HG03354 (cell line): ENCODE measurements at regions not wholly inside any gene's neighbourhood (a gene's known extent, or its start where the extent isn't known, plus 50 kb on each side); places are given as distances from the start of the nearest gene placed in this dataset.
"Not testable (repeated sequence)": the region's sequence is repeated elsewhere in the genome, so short reads cannot be mapped to it uniquely, and the experiment has no call there.

Experiments
- ATAC-seq: cut with Tn5 transposase; IDR thresholded peaks from one replicate; pipeline ENCODE4 v1.9.1; 2021; ENCODE audit warnings: mild to moderate bottlenecking; ENCODE audit not compliant: unreplicated experiment, poor library complexity, severe bottlenecking

DNA sequence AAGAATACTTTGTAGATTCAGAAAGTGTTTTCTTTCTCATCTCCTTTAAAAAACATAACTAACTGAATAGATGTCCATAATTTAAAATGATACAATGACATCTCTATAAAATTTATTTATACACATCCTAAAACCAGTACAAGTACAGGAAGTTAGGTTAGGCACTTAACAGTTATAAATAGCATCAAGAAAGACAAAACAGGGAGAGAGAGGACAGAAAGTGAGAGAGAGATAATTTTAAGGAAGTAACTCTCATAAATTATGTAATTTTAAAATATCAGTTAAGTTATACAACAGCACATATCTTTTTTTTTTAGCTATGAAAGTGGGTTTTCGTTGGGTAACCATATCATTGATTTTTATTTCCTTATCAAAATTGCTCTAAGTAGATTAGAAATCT is 1068.6 kb downstream of the TAF11L14 start:
- no peak for ATAC-seq

DNA sequence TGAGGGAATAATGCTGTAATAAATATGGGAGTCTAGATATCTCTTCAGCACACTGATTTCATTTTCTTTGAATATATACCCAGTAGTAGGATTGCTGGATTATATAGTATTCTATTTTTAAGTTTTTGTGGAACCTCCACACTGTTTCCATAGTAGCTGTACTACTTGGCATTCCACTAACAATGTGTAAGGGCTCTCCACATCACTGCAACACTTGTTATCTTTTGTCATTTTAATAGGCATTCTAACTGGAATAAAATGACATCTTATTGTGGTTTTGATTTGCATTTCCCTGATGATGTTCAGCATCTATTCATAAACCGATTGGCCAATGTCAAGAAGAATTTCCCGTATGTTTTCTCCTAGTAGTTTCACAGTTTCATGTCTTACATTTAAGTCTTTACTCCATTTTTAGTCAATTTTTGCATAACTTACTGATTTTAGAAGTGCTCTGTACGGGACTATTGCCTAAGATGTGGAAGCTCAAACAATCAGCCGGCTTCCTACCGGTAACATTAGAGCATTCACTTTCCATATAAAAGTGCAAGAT is 1078.8 kb downstream of the TAF11L14 start:
- no peak for ATAC-seq

DNA sequence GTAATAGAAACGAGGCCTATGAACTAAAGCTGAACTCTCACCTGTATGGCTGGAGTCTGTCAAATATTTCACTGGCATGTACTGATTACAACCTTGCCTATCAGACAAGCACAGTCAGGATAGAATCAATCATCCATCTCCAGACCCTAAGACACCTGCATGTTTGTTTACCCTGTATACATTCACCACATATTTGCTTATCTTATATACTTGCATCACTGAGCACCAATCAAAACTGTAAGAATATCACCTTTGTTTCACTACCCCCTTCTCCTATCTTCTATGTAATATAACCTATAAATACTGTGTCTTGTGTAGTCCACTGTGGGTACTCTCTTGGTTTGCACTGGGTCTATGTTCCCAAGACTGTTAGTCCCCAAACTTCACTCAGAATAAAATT is 1085.7 kb downstream of the TAF11L14 start:
- peak; percentile 91 for ATAC-seq

DNA sequence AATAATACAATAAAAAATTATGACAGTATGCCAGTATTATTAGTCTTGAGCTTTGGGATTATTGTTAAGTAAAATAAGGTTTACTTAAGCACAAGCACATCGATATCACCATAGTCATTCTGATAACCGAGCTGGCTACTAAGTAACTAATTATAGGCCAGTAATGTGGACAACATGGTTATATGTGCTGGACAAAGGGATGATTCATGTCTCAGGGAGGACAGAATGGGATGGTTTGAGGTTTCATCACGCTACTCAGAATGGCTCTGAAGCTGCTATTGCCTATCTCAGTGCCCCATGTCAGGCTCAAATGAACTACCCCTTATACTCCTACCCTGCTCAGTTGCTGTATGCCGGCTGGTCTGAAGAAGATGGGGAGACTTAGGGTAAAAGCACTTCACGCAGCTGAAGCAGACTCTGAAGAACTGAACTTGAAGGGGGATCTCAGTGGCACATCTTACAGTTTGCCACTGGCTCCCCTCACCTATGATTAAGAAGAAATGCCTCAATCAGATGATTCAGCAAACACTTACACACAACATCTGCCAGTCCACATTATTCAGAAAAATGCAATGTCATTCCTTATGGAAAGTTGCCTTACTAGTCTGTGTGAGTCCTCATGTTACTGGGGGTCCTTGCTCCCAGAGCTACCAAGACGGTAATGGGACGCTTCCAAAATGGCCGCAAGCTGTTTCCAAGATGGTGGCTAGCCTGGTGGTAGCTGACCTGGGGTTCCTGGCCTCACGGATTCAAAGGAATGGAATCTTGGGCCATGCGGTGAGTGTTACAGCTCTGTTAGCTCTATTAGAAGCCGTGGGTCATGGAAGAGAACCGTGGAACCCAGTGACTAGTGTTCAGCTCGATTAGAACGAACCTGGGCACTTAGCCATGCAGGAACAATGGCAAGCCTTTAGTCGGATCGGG is 1098.6 kb downstream of the TAF11L14 start:
- ATAC-seq, result no peak

DNA sequence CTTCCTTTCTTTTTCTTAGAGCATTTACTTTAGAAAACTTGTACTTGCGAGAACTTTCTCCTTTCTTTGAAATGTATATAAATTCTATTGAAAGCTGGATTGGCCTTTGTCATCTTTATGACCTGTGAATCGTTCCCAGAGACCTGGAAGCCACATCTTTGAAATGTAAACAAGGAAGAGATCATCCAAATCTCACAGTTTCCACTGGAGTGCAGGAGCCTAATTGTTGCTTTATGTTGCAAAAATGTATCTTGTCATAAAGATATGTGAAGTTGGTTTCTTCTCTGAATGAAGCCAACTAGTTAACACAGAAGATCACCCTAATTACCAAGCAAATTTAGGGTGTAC is 1101.8 kb downstream of the TAF11L14 start:
- no peak for ATAC-seq

DNA sequence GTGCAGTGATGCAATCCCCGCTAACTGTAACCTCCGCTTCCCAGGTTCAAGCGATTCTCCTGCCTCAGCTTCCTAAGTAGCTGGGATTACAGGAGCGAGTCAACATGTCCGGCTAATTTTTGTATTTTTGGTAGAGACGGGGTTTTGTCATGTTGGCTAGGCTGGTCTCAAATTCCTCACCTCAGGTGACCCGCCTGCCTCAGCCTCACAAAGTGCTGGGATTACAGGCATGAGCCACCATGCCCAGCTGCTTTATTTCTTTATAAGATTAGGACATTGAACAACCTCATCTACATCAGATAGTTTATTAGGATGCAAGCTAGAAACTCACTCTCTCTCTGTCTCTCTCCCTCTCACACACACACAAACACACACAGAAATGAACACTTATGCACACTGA is 1102.5 kb downstream of the TAF11L14 start:
- not testable (repeated sequence) for ATAC-seq

DNA sequence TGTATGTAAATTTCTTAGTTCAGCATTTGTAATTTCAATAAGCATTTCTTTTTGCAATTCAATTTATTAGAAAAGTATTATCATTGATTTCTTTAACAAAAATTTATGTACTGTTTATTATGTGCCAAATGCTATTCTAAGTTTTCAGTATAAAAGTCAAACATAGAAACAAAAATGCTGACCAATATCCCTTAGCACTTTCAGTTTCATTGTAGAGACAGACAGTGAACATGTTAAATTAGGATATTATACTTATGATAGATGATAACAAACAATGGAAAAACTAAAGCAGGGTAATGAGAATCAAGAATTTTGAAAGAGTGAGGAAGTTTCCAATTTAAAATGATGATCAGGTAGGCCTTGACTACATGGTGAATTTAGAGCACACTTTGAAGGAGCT is 1106.0 kb downstream of the TAF11L14 start:
- peak; percentile 43 for ATAC-seq

DNA sequence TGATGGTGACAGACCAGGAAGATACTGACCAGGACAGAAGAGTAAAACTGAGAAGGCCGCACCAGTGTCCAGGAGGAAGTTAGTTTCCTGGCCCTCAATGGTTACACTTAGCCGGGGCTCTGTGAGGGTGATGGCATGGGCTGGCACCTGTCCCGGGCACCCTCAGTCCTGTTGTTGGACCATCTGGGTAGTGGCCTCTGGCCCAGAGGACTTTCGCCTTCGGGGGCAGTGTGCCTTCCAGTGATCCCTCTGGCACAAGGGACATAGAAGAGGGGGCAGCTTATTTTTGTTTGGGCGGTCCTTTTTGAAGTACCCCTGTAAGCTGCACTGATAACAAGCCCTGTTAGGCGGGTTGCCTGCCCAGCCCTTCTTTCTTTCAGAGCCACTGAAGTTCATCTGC is 1108.6 kb downstream of the TAF11L14 start:
- no peak for ATAC-seq

DNA sequence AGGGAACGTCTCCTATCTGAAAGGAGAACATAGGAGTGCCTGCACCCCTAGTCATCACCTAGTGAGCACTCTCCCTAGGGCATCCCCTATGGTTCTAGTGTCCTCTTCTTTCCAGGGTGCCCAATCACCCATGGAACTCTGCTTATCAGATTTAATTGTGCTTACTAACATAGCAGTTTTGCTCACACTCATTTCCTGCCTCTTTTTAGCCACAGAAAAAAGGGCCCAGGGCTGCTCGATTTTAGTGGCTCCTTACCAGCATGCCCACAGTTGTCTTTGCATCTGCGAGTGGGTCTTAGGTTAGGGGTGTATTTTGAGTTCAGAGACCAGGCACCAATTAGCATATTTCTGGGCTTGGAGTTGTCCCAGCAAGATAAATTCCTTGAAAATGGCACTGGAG is 1110.2 kb downstream of the TAF11L14 start:
- no peak for ATAC-seq

DNA sequence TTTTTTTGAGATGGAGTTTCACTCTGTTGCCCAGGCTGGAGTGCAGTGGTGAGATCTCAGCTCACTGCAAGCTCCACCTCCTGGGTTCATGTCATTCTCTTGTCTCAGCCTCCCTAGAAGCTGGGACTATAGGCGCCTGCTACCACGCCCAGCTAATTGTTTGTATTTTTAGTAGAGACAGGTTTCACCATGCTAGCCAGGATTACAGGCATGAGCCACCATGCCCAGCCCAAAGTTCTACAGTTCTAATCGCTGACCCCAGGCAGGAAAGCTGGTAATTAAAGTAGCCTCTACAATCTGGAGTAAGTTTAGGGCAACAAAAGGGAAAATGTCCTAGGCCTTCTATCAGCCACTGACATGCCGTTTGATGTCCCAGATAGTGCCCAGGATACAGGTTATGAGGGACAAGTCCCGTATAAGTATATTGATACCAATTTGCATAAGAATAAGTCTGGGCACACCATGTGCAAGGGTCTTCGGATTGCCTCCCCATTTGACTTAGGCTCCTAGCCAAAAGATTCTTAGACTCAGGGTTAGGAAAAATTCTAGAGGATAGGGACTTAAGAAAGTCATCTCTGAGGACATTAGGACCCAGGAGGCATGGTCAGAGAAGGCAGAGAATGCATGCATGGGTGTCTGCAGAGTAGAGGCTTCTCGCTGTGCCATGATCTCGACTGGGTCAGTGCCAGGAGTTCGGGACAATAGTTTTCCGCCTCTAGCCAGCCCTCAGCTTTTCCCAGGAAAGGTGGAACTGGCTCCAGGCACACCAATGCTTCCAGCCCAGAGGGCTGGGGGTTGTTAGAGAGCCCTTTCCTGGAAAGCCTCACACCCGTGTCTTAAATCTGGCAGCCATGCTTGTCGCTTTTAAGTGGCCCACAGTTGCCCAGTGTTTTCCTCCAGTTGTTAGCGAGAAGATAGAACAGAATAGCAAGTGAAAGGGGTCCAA is 1111.1 kb downstream of the TAF11L14 start:
- peak; percentile 36 for ATAC-seq

DNA sequence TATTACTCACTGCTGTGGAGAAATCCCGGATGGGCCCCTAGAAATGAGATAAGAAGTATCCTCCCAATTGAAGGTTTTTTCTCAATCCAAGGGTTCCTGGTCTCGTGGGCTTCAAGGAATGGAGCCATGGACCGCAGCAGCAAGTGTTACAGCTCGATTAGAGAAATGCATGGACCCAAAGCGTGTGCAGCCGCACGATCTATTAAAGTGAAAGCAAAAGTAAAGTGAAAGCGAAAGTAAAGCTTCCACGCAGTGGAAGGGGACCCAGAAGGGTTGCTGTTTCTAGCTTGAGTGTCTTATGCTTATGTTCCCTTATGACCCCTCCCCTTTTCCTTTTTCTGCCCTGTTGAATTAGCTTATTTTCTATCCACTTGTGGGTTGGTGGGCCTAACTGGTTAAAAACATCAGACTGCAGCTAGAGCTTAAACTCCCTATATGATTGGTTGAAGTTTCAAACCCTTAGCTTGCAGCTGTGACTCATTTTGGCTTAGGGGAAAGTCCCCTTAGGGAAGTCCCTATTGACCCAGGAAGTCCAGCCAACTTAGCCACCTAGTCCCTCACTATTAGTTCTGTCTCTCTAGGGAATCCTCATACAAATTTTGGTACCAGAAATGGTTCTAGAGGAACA is 1111.8 kb downstream of the TAF11L14 start:
- ATAC-seq, result peak; percentile 86

DNA sequence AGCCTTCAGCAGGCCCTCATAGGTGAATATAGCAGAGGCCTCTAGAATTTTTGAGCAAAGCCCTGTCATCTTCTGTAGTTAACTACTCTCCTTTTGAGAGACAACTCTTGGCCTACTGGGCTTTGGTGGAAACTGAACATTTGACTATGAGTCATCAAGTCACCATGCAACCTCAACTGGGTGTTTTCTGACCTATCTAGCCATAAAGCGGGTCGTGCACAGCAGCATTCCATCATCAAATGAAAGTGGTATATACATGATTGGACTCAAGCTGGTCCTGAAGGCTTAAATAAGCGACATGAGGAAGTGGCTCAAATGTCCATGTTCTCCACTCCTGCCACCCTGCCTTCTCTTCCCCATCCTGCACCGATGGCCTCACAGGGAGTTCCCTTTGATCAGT is 1115.5 kb downstream of the TAF11L14 start:
- no peak for ATAC-seq

DNA sequence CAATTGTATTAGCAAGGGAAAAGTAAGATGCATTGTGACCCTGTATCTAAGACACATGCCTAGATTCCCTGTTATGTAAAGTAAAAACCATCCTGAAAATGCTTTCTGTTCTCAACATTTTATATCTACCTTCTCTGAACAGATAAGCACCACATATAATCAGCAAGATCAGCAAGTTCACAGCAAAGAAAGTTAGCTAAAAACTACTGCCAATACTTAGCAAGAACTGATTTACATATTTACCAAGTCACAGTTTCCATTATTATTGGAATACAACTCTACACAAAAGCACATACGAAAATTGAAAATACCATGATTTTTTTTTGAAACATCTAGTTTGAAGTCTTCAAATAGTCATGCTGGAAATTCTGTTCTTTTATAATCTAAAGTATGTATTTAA is 1118.1 kb downstream of the TAF11L14 start:
- ATAC-seq, result no peak

DNA sequence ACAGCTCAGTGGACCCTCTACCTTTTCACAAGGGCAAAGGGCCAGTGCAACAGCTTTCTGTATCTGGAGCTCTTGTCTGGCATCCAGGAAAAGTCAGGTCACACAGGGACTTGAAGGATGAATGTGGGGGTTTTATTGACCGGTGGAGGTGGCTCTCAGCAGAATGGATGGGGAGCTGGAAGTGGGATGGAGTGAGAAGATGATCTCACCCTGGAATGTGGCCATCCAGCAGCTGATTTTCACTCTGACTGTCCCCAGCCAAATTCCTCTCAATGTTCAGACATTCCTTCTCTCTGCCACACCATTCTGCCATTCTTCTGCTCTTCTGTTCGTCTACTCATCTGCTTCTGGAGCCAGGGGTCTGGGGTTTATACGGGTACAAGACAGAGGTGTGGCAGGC is 1119.9 kb downstream of the TAF11L14 start:
- ATAC-seq, result no peak

DNA sequence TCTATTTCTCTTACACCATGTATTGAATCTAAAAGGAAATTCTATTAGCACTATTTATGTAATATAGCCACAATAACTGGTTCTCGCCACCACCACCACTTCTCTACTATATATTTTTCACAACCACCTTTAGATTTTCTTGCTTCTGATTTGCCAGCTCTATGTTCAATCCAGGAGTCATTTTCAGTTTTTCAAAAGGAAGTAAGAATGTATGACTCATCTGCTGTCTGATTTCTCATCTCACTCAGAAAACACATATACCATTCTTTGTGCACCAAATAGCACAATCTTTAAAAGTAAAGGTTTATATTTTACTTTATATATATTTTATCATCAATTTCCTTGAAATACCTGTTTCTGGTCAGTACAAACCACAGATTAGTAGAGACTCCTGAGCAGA is 1127.5 kb downstream of the TAF11L14 start:
- peak; percentile 80 for ATAC-seq

DNA sequence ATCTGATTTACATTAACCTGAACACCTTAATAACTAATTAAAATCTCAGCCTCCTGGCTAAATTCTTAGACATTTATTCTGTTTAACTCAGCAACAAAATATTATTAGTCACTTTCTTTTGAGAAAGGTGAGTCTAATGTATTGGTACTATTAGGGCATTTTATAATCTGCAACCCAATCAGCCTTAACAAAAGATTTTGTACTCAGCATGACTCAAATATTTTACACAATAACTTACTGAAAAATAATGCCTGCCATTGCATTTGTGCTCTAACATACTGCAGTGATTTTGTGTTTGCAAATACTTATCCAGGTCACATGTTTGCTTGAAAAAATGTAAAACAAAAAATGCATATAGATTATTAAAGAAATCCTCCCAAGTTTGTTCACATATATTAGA is 1129.9 kb downstream of the TAF11L14 start:
- ATAC-seq, result no peak

DNA sequence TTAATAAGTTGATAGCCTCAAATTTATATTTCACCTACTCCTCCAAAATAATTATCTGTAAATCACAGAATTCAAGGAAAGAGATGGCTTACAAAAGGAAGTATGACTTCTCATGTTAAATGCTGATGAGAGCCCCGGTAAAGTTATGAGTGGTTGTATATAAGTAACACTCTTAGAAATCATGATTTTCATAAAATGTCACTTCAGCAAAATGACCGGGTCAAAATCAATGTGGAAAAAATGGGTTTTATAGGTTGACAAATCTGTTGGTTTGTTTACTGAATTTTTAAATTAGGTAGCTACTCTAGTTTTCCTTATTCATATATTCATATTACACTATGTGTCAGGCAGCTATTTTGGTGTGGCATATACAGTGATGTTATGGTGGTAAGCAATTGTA is 1131.0 kb downstream of the TAF11L14 start:
- ATAC-seq, result no peak

DNA sequence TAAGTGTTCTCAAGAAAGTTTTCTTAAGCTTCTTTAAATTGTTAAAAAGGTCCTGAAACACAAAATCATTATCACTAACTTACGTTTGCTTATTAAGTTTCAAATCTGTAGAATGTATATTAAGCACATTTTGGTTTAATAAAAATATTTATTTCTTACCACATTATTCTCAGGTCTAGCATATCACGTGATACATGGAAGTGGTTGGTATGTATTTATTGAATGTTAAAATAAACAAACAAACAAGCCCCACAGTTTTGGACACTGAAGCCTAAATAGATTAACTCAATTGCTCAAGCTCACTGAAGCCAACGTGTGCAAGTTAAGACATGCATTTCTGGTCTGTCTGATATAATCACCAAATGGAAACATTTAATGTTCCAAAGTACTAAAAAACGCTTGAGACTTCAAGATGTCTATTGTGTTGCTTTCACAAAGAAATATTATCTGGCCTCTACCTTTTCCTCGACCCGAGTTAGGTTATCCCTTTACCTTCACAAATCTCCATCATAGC is 1136.9 kb downstream of the TAF11L14 start:
- no peak for ATAC-seq

DNA sequence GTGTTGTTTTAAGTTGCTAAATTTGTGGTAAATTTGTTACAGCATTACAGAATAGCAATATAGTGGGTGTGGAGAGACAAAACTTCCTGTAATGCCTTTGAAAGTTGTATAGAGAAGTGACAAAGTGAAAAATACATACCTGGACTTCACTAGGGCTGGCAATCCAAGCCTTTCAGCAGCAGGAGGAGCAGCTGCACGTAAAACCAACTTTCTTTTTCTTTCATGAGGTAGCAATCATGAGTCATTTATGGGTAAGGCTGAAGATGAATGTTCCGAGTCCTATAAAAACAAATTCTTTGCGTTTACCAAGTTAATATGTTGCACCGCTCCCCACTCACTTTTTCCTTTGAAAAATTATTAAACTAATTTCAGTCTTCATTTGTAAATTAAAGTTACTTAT is 1138.2 kb downstream of the TAF11L14 start:
- no peak for ATAC-seq

DNA sequence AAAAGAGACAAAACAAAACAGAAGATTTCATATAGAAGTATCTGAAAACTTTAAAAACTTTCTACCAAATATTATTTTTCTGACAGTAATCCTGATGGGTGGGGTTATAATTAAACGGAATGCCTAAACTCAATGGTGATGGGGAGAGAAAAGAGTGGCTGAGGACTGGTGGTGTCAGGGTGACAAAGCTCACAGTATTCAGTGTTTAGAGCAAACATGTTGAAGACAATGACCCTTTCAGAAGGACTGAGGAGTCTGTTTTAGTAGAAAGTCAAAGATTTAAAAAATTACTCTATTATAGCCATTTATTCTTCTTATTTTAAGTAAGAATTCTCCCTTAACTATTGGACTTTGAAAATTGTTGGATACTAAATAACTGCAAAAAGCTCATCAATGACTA is 1144.0 kb downstream of the TAF11L14 start:
- ATAC-seq, result no peak
